IPS-NIHi7 (cell line): ENCODE measurements at regions not wholly inside any gene's neighbourhood (a gene's known extent, or its start where the extent isn't known, plus 50 kb on each side); places are given as distances from the start of the nearest gene placed in this dataset.
"Not testable (repeated sequence)": the region's sequence is repeated elsewhere in the genome, so short reads cannot be mapped to it uniquely, and the experiment has no call there.

ENCODE experiments used
- DNase-seq: peaks from one replicate; pipeline ENCODE4 v3.0.0; 2012; ENCODE audit warnings: mixed read lengths; ENCODE audit errors: extremely low spot score

DNA sequence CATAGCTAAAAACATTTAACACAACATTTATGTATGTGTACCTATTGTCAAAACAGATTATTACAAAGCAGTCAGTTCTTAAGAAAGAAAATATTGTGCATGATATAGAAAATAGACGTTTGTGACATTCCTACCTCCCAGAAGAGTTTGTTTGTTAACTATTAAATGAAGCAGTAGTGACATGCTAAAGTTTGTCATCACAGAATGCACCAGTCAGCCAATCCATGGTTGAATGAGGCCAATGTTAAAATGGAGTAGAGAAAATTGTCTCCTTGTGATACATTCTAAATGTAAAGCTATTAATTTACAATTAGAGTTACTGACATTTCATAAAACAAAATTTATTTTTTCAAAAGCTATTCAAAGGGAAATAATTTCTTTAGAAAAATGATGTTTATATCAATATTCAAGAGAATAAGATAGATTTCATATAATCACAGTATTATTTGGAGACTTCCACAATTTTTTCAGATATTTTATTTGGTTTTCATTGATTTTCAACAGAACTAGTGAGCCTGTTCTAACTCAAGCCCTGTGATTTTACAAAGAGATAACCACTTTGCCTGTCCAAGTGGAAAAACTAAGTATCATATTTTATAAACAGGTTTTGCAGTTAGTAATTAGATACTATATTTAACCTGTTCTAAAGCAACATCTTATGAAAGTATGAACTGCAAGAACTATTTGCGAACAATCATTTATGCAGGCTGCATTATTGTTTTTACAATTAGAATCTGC, 176.8 kb downstream of the ISL1 start:
- no peak for DNase-seq

DNA sequence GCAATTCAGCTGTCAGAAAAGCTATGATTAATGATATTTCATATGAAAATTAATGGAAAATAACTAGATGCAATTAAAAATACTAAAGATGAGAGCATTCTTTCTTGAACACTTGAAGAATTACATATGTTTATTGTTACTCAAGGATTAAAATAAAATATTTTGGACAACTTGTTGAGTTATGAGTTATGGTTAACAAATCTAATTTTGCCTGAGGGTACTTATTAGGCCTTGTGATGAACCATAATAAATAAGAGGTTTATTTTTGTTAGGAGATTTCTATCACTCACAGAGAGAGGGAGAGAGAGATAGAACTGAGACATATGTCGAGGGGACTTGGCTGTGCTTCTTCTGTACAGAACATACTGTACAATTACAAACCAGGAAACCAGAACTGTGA, 183.7 kb downstream of the ISL1 start:
- no peak for DNase-seq

DNA sequence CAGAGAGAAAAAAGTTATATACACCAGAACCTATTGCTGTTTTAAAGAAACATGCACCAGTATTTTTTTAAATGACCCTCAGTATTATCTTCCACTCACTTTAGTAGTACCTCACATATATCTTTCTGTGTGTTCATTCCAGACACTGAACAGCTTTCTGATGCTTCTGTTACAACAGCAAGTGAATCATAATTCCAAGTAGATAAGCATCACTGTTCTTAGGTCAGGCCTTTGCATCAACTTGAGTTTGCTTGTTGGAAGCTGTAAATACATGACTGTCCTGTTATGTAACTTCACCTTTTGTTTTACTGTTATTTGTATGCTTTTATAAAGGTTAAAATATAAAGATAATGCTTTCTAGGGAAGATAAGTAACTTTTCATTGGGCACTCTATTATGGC, 184.4 kb downstream of the ISL1 start:
- no peak for DNase-seq

DNA sequence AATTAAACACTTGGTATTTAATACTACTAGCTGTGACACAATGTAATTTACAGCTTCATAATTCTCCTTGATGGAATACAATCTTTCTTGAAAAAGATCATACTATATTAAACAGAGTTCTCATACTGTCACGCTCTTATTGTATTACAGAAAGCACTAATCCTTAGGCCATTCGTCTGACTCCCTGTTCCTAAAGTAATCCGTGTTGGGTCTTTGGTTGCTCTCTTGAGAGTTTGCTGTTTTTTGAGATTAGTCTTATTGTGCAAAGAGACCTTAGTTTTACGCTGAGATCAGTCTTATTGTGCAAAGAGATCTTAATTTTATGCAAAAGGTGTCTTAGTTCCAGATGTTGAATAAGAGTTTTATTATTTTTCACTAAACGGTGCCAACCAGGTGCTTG, 190.6 kb downstream of the ISL1 start:
- no peak for DNase-seq

DNA sequence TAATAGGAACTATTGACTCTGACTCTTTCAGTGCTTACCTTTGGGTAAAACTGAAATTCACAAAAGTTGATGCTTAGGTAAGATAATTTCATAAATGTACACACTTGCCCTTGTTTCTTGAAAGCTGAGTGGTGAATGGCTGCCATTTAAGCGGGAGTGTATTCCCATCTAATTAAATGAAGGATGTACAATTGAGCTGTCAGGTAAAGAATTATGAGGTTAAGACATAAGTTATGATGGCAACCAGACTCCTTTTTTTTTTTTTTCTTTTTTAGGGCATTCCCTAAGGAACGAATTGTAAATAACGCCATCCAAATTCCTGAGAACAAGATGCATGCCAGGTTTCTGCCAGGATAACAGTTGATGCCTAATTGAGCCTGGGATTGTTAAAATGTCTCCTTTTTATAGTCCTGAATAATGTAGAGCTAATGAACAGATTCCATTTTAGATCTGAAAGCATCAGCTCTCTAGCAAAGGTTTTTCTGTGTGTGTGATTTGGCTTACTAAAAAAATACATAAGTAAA, 199.7 kb downstream of the ISL1 start:
- no peak for DNase-seq

DNA sequence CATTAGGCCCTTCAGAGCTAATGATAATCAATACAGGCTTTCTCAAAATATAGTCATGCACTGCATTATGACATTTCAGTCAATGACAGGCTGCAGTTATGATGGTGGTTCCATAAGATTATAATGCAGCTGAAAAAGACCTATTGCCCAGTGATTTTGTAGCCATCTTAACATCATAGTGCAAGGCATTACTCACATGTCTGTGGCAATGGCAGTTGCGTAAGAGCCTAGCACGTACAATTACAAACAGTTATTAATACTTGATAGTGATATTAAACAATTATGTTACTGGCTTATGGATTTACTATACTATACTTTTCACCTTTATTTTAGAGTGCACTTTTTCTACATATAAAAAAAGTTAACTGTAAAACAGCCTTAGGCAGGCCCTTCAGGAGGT, 214.8 kb downstream of the ISL1 start:
- DNase-seq: no peak

DNA sequence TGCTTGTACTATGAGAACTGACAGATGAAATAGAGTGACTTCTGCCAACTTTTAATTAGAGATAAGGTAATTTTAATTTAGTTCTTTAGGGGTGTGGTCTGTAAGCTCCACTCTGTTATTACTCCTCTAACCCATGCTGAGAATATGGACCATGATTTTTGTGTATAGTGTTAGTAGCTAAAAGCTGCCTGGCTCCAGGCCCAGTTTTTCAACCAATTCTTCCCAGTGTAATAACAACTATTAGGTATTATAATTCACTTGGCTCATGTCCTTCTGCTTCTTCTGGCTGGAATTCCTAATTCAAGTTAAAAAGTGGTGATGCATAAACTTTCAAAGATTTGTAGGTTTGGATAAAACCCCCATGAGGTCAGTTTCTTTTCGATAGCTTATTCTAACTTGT, 216.3 kb downstream of the ISL1 start:
- no peak for DNase-seq

DNA sequence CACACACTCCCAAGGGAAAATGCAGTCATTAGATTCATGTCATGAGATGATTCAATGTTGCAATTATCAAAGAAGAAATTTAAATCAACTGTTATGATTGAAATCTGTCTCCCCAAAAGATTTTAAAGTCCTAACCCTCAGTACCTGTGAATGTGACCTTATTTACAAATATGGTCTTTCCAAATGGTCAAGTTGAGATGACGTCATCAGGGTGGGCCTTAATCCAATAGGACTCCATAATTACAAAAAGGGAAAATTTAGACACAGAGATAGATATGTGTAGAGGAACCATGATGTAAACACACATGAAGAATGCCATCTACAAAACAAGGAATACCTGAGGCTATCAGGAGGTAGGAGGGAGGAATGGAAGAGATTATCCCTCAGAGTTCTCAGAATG, 221.1 kb downstream of the ISL1 start:
- DNase-seq: no peak

DNA sequence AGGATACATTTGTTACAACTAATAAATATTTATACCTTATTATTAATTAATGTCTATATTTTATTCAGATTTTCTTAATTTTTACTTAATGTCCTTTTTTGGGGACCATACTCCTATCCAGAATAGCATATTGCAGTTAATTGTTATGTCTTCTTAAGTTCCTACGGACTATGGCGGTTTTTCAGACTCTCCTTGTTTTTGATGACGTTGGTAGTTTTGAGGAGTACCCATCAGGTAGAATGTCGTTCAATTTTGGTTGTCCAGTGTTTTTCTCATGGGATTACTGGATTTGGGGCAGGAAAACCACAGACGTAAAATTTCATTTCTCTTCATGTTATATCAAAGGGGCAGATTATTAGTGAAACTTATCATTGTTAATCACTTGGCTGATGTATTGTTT, 223.7 kb downstream of the ISL1 start:
- no peak for DNase-seq

DNA sequence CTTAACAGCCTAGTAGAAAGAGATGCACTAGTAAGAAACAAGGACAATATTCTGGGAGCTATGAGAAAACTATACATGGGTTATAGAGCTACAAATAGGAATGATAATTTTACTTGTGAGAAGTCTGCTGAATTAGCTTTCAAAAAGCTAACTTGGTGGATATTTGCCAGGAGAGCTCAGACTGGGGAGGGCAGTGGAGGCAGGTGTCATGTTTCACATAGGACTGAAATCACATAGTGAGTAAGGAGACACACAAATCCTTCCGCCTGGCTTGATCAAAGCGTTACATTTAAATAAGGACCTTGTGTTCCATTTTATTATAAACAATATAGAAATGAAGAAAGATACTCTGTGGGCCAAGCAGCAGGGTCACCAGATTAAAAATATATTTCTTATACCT, 235.0 kb downstream of the ISL1 start:
- DNase-seq: peak; percentile 10

DNA sequence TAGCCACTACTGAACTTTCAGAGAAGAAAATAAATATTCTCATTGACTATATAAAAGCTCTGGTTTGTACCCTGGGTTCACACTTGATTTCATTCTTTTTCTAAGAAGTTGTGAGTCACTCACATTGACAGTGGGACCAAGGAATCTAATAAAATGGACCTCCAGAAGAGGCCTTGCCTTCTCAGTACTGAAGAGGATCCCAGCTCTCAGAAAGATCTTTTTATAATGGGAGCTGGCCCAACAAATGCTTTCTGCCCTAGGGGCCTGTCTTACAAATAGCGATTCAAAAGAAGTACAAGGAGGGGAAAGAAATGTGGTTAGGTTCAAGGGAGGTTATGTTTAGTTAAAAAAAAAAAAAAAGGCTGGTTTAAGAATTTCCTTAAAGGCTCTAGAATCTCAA, 237.9 kb downstream of the ISL1 start:
- DNase-seq: no peak

DNA sequence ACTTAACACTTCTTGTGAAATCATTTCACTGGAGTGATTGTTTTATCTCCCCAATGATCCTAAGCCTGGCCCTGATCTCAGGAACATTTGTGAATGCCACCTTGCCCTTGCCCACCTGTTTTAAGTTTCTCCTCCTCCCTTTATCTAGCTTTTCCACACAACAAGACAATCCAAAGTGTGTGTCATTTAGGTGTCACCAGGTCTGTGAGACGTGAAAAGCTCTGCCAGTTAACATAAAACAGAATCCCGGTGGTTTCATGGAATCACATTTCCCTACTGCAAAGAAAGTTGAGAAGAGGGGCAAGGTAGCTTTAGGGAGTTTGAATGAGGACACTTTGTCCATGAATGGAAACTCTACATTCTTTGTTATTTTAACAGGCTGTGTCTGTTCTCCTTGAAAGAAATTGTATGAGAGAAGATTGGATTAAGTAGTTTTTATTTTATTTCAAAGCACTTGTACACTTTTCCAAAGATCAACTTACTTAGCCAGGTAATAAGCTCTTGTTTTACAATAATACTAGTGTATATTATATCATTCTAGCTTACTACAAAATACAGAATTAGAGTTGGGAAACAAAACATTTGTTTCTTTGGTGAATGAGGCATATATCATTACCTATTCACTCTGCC, 239.0 kb downstream of the ISL1 start:
- DNase-seq: no peak

DNA sequence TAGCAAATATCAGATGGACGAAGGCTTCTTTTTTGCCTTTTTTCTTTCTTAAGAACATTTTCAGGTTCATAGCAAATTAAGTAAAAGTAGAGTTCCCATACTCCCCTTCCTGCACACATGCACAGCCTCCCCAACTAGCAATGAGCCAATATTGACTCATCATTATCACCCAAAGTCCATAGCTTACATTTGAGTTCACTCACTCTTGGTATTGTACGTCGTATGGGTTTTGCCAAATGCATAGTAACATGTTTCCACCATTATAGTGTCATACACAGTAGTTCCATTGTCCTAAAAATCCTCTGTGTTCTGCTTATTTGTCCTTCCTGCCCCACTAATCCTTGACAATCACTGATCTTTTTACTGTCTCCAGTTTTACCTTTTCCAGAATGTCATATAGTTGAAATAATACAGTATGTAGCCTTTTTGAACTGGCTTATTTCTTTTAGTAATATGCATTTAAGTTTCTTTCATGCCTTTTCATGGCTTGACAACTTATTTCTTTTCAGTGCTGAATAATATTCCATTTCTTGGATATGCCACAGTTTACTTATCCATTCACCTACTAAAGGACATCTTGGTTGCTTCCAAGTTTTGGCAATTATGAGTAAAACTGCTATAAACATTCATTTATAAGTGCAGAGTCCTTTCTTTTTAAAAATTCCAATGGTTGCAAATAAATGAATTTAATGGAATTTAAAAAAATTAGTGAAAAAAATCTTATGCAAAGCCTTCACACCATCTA, 242.1 kb downstream of the ISL1 start:
- no peak for DNase-seq

DNA sequence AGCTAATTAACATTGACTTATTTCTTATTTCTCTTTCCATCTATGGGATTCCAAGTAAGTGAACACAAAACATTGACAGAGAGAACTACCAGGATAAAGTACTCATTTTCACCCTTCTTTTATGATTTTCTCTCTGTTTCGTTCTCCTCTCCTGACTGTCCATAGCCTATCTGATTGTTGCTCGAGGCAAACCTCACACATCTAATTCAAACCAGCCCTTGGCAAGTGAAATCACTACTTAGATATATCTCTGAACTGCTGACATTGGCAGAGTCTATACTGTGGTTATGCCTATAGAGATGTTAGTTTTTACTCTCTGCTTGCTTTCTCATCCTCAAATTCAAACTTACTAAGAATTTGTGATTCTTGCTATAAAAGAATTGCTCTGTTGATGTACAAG, 248.8 kb downstream of the ISL1 start:
- no peak for DNase-seq

DNA sequence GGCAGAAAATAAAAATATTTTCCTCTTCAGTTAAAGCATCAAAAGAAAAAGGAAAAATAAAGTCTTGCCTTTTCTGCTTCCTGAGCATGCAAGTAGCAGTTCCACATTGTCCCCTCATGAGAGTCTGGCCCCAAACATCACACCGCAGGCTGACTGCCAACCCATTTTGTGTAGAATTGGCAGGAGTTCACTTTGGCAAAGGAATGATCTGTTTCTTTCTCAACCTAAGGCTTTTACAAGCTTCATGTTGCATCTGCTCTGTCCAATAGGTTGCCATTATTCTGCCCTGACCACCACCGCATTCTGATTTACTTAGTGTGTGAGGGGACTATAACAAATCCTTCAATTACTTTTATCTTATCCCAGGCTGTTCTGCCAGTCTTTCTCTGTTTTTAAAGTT, 249.5 kb downstream of the ISL1 start:
- DNase-seq: no peak

DNA sequence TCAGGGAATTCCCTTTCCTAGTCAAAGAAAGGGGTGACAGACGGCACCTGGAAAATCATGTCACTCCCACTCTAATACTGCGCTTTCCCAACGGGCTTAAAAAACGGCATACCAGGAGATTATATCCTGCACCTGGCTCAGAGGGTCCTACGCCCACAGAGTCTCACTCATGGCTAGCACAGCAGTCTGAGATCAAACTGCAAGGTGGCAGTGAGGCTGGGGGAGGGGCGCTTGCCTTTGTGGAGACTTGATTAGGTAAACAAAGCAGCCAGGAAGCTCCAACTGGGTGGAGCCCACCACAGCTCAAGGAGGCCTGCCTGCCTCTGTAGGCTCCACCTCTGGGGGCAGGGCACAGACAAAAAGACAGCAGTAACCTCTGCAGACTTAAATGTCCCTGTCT, 253.7 kb downstream of the ISL1 start:
- DNase-seq: not testable (repeated sequence)

DNA sequence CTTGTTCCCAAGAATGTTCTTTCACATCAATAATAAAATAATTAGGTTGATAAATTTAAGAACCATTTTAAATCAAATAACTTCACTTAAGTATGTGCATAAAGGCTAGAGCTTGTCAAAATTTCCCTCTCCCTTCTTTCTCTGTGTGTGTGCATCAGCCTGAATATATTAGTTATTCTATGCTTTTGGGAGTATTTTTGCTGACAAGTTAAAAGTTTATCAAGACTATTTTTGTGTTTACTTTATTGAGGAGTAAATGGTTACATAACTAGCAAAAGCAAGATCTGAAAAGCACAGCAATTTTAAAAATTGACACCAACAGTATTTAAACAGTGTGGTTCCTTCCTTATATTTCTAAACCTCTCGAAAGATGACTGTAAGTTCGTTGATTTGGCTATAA, 261.7 kb downstream of the ISL1 start:
- DNase-seq: no peak

DNA sequence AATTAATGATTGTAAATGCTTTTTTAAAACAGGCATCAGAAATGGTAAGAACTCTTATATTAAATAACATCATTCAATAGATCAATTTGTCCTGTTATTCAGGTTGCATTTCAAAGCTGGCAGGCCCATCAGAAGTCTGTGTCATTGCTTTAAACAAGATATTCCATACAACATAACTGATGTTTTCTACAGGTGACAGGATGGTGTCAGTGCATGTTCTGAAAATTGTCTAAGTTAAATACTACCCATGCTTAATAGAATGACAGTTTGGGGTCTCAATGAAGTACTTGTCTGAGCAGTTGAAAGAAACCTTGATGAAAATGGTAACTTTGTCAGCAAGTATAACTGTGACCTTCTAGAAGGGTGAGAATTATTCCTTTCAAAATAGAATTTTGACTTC, 263.2 kb downstream of the ISL1 start:
- no peak for DNase-seq

DNA sequence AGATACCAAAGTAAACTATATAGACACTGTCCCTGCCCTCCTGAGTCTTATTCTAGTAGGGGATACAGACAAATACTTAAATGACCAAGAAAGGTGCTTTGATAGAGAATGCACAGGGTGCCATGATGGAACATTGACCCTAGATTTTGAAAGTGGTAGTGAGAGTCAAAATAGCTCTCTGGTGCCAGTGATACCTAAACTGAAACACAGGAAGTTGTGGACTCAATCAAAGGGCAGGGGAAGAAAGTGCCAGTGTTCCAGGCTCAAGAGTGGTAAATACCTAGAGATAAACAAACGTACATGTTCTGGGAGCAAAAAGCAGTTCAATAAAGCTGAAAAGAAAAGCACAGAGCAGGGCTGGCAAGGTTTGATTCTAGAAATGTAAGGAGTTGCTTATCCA, 267.6 kb downstream of the ISL1 start:
- DNase-seq: no peak

DNA sequence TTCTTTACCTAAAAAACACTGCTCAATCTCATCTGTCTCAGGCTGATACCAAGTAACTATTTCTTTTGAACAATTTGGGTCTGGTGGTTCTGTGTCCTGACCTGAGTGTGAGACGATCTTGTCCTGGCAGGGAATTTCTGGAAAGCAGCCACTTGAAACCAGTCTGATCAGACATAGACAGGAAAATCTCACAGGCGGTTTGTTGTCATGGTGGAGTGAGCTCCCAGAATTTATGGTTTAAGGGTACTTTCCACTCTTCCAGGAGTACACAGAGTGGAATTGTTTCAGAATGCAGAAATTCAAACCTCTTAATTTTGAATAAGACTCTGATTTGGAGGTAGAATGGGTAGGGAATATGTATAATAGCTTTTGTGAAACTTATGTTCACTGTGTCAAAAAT, 268.2 kb downstream of the ISL1 start:
- DNase-seq: no peak

DNA sequence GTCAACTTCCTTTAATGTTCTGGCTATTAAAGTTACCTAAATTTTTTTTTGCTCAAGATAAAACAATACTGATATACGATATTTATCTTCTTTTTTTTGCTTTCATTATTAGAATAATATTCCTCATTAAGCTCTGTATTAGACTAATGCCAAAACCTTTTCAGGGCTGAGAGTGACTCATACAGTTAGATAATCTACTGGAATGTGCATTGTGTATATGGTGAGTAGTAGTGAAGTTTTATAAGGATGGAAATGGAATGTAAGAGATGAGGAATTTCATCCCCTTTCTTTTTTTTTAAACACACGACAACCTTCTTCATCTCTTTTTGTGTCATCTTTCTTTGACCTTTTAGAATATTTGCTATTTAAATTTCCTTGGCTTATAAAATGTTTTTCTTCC, 268.6 kb downstream of the ISL1 start:
- no peak for DNase-seq

DNA sequence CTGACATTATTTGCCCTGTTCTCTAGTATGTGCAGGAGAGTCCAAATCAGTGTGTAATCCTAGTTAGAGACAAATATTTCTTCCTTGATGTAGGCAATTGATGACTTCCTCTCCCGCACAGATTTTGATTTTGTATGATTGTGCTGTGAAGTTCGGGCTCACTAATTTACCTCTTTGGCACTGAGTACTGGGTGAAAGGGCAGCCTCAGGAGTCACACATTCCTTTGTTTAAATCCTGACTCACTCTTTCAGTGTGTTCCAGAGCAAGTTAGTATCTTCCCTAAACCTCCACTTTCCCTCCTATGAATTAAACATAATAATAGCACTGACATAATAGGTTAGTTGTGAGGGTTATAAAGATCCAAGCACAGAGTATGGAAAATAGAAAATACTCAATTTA, 269.7 kb downstream of the ISL1 start:
- peak; percentile 14 for DNase-seq
